ENCODE measurements at regions not wholly inside any gene's neighbourhood (a gene's known extent, or its start where the extent isn't known, plus 50 kb on each side); places are given as distances from the start of the nearest gene placed in this dataset.
A peak's percentile ranks its signal among the peaks of the same experiment; 100 is the strongest.

- H3K27me3 ChIP-seq (ENCODE audit: control insufficient read depth in 3 of 3, insufficient read depth in 3 of 3, low read length in 2 of 3), result no peaks in the 10 kb centered on the region
- H3K27ac ChIP-seq (ENCODE audit: low read depth in 1 of 2, low read length in 1 of 2), result no peak overlapping the region
- H3K36me3 ChIP-seq (ENCODE audit: control insufficient read depth in 4 of 4, insufficient read depth in 4 of 4, low read length in 4 of 4), result no peaks in the 10 kb centered on the region
- no peaks in the 10 kb centered on the region for H3K9me3 ChIP-seq (ENCODE audit: control insufficient read depth in 4 of 4, insufficient read depth in 3 of 4, low read length in 3 of 4)
- H3K4me3 ChIP-seq, result no peak overlapping the region
- H3K4me1 ChIP-seq (ENCODE audit: control insufficient read depth in 5 of 5, insufficient read depth in 5 of 5, low read length in 5 of 5), result peaks cover 0 to 20% (median 0%) of the 10 kb centered on the region in 5 donors
- DNase-seq (peak in 2 of 3 donors; percentile 27 to 47), ATAC-seq (ENCODE audit: insufficient read depth, low FRiP score) (no peak)
- no peak for TF ChIP-seq CTCF (IDR thresholded peaks at IDR 0.05; ENCODE audit: control extremely low read depth, extremely low read depth)
- 80 to 91% methylated on average over 2 of the region's 2 CpGs for WGBS, 2 donors
- H3K9ac ChIP-seq (ENCODE audit: insufficient read depth in 1 of 2, low read length in 2 of 2), result no peak overlapping the region
Observed at GRCh38 chr13:76474966-76475365, 411.2 kb downstream of the KCTD12 start.

DNA sequence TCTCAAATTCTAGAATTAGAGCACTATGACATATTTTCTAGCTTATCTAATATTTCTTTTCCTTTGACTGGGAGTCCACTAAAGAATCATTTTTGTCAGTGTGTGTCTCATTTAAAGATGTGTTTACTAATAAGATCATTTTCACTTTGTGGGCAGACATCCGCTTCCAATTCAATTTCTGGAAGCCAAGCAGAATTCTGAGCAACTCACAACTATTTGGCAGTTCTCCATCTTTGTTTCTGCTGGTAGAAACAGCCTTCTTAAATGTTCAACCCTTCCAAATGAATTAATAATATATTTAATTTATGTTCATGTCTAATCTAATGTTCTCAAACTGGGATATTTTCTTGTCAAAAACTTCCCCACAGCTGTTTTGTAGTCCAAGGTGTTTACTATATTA lies 411.8 kb downstream of the KCTD12 start:
- H3K27me3 ChIP-seq (ENCODE audit: control insufficient read depth in 3 of 3, insufficient read depth in 3 of 3, low read length in 2 of 3), result no peaks in the 10 kb centered on the region
- H3K36me3 ChIP-seq (ENCODE audit: control insufficient read depth in 4 of 4, insufficient read depth in 4 of 4, low read length in 4 of 4), result no peaks in the 10 kb centered on the region
- 70 to 71% methylated on average over 1 of the region's 1 CpG for WGBS, 2 donors
- H3K9ac ChIP-seq (ENCODE audit: insufficient read depth in 1 of 2, low read length in 2 of 2), result no peak overlapping the region
- TF ChIP-seq CTCF (IDR thresholded peaks at IDR 0.05; ENCODE audit: control extremely low read depth, extremely low read depth), result no peak
- no peak overlapping the region for H3K27ac ChIP-seq (ENCODE audit: low read depth in 1 of 2, low read length in 1 of 2)
- ATAC-seq (ENCODE audit: insufficient read depth, low FRiP score) (no peak), DNase-seq (peak in 2 of 3 donors; percentile 51 to 70)
- H3K9me3 ChIP-seq (ENCODE audit: control insufficient read depth in 4 of 4, insufficient read depth in 3 of 4, low read length in 3 of 4), result no peaks in the 10 kb centered on the region
- peaks cover 0 to 20% (median 0%) of the 10 kb centered on the region in 5 donors for H3K4me1 ChIP-seq (ENCODE audit: control insufficient read depth in 5 of 5, insufficient read depth in 5 of 5, low read length in 5 of 5)
- no peak overlapping the region for H3K4me3 ChIP-seq

DNA sequence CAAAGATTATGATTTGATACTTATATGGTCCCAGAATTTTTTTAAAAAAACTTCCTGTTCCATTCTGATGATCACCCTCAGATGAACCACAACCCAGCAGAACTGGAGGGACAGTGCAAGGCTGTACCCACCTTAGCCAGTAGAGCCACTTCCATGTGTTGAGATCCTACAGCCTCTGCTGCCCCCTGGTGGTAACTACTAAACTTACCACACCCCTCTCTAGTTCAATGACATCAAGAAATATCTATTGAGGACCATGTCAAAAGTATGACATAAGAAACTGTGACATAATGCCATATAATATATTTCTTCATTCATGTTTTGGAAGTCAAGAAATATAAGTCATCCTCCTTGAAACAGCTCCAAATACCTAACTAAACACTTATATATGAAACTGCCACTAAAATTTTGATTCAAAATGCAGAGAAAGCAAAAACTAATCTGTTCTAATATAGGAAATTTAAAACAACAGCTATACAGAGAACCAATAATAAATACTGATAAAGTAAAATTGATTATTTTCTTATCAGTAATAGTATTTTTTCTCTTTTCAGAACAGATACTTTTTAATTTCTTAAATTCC lies 412.6 kb downstream of the KCTD12 start:
- Histone ChIP-seq H3K9me3 (ENCODE audit: control insufficient read depth in 4 of 4, insufficient read depth in 3 of 4, low read length in 3 of 4) (no peaks in the 10 kb centered on the region), H3K36me3 (ENCODE audit: control insufficient read depth in 4 of 4, insufficient read depth in 4 of 4, low read length in 4 of 4) (no peaks in the 10 kb centered on the region), H3K4me3 (no peak overlapping the region), H3K27ac (ENCODE audit: low read depth in 1 of 2, low read length in 1 of 2) (no peak overlapping the region), H3K27me3 (ENCODE audit: control insufficient read depth in 3 of 3, insufficient read depth in 3 of 3, low read length in 2 of 3) (no peaks in the 10 kb centered on the region), H3K4me1 (ENCODE audit: control insufficient read depth in 5 of 5, insufficient read depth in 5 of 5, low read length in 5 of 5) (peaks cover 0 to 20% (median 0%) of the 10 kb centered on the region in 5 donors), H3K9ac (ENCODE audit: insufficient read depth in 1 of 2, low read length in 2 of 2) (no peak overlapping the region)
- peak; percentile 92 for ATAC-seq (ENCODE audit: insufficient read depth, low FRiP score)
- peak; percentile 82 to 89 (median 82) for DNase-seq
- peak; percentile 84 for TF ChIP-seq CTCF (IDR thresholded peaks at IDR 0.05; ENCODE audit: control extremely low read depth, extremely low read depth)

DNA sequence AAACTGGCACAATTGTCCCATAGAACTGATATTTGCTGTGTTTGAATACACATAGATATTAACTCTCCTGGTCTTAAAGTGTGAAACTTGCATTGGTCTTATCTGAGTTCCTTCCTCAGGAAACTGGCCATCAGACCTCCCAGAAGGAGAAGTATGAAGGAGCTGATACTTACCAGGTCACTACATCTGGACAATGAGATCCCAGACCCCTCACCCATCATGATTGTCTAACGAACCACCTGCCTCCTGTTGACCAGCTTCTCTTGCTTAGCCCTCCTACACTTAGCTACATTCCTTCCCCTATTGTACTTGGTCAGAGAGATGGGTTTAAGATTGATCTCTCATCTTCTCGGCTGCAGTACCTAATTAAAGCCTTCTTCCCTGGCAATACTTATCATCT lies 413.3 kb downstream of the KCTD12 start:
- WGBS, 2 donors, result 89 to 92% methylated on average over 2 of the region's 2 CpGs
- TF ChIP-seq CTCF (IDR thresholded peaks at IDR 0.05; ENCODE audit: control extremely low read depth, extremely low read depth), result no peak
- Histone ChIP-seq H3K9ac (ENCODE audit: insufficient read depth in 1 of 2, low read length in 2 of 2) (no peak overlapping the region), H3K36me3 (ENCODE audit: control insufficient read depth in 4 of 4, insufficient read depth in 4 of 4, low read length in 4 of 4) (no peaks in the 10 kb centered on the region), H3K27me3 (ENCODE audit: control insufficient read depth in 3 of 3, insufficient read depth in 3 of 3, low read length in 2 of 3) (no peaks in the 10 kb centered on the region), H3K4me3 (no peak overlapping the region), H3K4me1 (ENCODE audit: control insufficient read depth in 5 of 5, insufficient read depth in 5 of 5, low read length in 5 of 5) (peaks cover 0 to 20% (median 0%) of the 10 kb centered on the region in 5 donors), H3K9me3 (ENCODE audit: control insufficient read depth in 4 of 4, insufficient read depth in 3 of 4, low read length in 3 of 4) (no peaks in the 10 kb centered on the region), H3K27ac (ENCODE audit: low read depth in 1 of 2, low read length in 1 of 2) (no peak overlapping the region)
- no peak for ATAC-seq (ENCODE audit: insufficient read depth, low FRiP score)
- DNase-seq, result no peak

Measured in lung (tissue), 11 donors.